Testis (tissue), 2 donors: ENCODE measurements at regions not wholly inside any gene's neighbourhood (a gene's known extent, or its start where the extent isn't known, plus 50 kb on each side); places are given as distances from the start of the nearest gene placed in this dataset.
"Not testable (repeated sequence)": the region's sequence is repeated elsewhere in the genome, so short reads cannot be mapped to it uniquely, and the experiment has no call there.

Source experiments
- DNase-seq: peaks from one replicate; pipeline ENCODE4 v3.0.0-alpha.2; 2019
- H3K27ac ChIP-seq, 2 donors: fragments of 200-600 bp; sonication (generic); one replicate each; pipeline ENCODE4 v1.5.1; 2019
- H3K27me3 ChIP-seq: fragments of 200-600 bp; sonication (generic); one replicate; pipeline ENCODE4 v1.5.1; 2019
- H3K36me3 ChIP-seq: fragments of 200-600 bp; sonication (generic); one replicate; pipeline ENCODE4 v1.5.1; 2017; ENCODE audit warnings: low read depth; ENCODE audit errors: missing control alignments
- H3K4me1 ChIP-seq: fragments of 200-600 bp; sonication (generic); one replicate; pipeline ENCODE4 v1.5.1; 2019
- H3K4me3 ChIP-seq, 2 donors: fragments of 200-600 bp; sonication (generic); one replicate each; pipeline ENCODE4 v1.5.1; 2017 to 2019
- H3K9me3 ChIP-seq: fragments of 200-600 bp; sonication (generic); one replicate; pipeline ENCODE4 v1.5.1; 2017
- POLR2A ChIP-seq: fragments of 450-650 bp; IDR thresholded peaks from one replicate; pipeline ENCODE4 v1.6.1; 2017; ENCODE audit warnings: antibody characterized with exemption, mild to moderate bottlenecking, moderate library complexity
- WGBS, 2 donors: methylation state at CpG; one replicate each; pipeline ENCODE4 v1.1.5; 2018; 5-methylcytosine and 5-hydroxymethylcytosine counted together
- intact Hi-C: fragments of 100-400 bp; cut with DNase I; formaldehyde crosslinking; loops from one replicate; pipeline ENCODE4 v1.15.1; 2023; ENCODE audit warnings: low total_unique reads
- TF ChIP-seq, protein P1 (sequence below), 3 experiments: fragments of 450-650 bp in 2 of 3; fragments of 200-600 bp in 1 of 3; sonication (generic) in 1 of 3; IDR thresholded peaks; one replicate each; pipeline ENCODE4 v1.5.1; 2016 to 2019; ENCODE audit warnings: antibody characterized with exemption in 3 of 3, mild to moderate bottlenecking in 2 of 3, moderate library complexity in 1 of 3

DNA sequence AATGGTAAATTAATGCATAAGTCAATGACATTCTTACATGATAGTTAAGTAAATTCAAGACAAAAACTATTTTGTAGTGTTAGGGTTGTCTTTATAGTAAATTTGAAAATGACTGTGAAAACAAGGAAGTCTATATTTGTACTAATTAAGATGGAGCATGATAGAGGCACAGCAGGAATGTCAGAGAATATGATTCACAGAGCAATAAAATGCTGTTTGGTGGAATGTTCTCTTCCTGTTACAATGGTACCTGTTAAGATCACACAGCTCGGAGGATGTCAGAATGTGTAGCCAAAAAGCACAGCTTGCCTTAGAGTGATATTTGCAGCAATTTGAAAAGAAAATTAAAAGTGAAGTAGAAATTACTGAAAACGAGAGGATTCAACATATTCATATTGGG lies 2339.7 kb upstream of the RAG2 start:
- intact Hi-C loops: no loop called here
- Histone ChIP-seq H3K9me3 (no peaks in the 10 kb centered on the region), H3K36me3 (no peaks in the 10 kb centered on the region), H3K4me3 (no peak overlapping the region), H3K27ac (no peak overlapping the region), H3K4me1 (no peaks in the 10 kb centered on the region), H3K27me3 (no peaks in the 10 kb centered on the region)
- WGBS, 2 donors: 82 to 86% methylated on average over 2 of the region's 2 CpGs
- no peak for DNase-seq
- TF ChIP-seq POLR2A: no peak
- TF ChIP-seq, protein P1, sequence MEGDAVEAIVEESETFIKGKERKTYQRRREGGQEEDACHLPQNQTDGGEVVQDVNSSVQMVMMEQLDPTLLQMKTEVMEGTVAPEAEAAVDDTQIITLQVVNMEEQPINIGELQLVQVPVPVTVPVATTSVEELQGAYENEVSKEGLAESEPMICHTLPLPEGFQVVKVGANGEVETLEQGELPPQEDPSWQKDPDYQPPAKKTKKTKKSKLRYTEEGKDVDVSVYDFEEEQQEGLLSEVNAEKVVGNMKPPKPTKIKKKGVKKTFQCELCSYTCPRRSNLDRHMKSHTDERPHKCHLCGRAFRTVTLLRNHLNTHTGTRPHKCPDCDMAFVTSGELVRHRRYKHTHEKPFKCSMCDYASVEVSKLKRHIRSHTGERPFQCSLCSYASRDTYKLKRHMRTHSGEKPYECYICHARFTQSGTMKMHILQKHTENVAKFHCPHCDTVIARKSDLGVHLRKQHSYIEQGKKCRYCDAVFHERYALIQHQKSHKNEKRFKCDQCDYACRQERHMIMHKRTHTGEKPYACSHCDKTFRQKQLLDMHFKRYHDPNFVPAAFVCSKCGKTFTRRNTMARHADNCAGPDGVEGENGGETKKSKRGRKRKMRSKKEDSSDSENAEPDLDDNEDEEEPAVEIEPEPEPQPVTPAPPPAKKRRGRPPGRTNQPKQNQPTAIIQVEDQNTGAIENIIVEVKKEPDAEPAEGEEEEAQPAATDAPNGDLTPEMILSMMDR (IDR thresholded peaks at IDR 0.05): no peak

DNA sequence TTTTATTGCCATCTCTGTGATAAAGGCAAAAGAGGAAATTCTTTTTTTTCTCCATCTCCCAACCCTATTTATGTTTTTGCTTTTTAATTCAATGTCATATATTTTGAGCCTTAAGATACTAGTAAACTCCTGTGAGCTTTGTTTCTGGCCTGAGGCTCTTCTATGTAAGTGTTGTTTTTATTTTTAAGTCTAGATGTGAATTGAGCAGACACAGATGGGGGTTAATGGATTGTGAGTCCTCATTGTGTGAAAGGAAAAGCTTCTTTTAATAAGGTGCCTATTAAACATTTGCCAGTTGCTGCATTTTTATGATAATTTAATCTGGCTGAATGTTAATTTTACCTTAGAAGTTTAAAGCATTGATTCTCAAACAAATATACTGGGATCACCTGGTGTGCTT lies 2337.9 kb upstream of the RAG2 start:
- no peak overlapping the region for H3K4me3 ChIP-seq
- DNase-seq: no peak
- TF ChIP-seq, protein P1 (IDR thresholded peaks at IDR 0.05): no peak
- no peak for TF ChIP-seq POLR2A
- H3K4me1 ChIP-seq: no peaks in the 10 kb centered on the region
- intact Hi-C loops: no loop called here
- no peaks in the 10 kb centered on the region for H3K36me3 ChIP-seq
- no peaks in the 10 kb centered on the region for H3K27me3 ChIP-seq
- H3K9me3 ChIP-seq: no peaks in the 10 kb centered on the region
- no peak overlapping the region for H3K27ac ChIP-seq

DNA sequence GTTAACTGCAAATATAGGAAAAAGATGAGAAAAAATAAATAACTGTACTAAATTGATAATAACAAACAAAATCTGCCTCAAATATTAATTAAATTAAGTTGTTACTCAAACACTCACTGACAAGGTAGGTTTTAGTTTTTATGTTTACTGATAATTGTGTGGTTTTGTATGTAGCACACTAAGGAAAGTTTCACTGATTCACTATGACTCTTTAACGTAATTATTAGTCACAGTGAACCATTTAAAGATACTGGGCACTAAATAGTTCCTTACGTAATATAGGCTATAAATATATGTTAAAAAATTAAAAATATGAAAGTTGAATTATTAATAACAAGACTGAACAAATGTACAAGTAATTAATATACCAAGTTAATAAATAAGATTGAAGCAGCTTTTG lies 2330.0 kb upstream of the RAG2 start:
- Histone ChIP-seq H3K27ac (no peak overlapping the region), H3K27me3 (no peaks in the 10 kb centered on the region), H3K4me3 (no peak overlapping the region), H3K4me1 (no peaks in the 10 kb centered on the region), H3K36me3 (no peaks in the 10 kb centered on the region), H3K9me3 (no peaks in the 10 kb centered on the region)
- intact Hi-C loops: no loop called here
- TF ChIP-seq POLR2A: no peak
- TF ChIP-seq, protein P1 (IDR thresholded peaks at IDR 0.05): no peak
- no peak for DNase-seq
- WGBS, 2 donors: 94% methylated on average over 2 of the region's 2 CpGs

DNA sequence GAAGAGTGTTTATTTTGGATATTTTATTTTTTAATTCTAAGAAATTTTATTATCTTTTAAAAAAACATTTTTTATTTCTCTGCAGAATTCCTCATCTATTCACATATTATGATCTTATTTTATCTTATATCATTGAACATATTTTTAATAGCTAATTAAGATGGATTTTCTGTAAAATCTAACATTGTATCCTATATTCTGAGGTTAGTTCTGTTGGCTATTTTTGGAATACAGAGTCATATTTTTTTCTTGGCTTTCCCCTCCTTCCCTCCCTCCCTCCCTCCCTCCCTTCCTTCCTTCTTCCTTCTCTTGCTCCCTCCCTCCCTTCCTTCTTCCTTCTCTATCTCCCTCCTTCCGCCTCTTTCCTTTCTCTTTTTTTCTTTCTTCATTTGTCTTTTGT lies 2326.6 kb upstream of the RAG2 start:
- Histone ChIP-seq H3K4me3 (no peak overlapping the region), H3K27me3 (no peaks in the 10 kb centered on the region), H3K4me1 (no peaks in the 10 kb centered on the region), H3K9me3 (no peaks in the 10 kb centered on the region), H3K36me3 (no peaks in the 10 kb centered on the region), H3K27ac (no peak overlapping the region)
- intact Hi-C loops: no loop called here
- DNase-seq: no peak
- TF ChIP-seq, protein P1 (IDR thresholded peaks at IDR 0.05): no peak
- no peak for TF ChIP-seq POLR2A
- WGBS, 2 donors: 87 to 88% methylated on average over 1 of the region's 1 CpG

DNA sequence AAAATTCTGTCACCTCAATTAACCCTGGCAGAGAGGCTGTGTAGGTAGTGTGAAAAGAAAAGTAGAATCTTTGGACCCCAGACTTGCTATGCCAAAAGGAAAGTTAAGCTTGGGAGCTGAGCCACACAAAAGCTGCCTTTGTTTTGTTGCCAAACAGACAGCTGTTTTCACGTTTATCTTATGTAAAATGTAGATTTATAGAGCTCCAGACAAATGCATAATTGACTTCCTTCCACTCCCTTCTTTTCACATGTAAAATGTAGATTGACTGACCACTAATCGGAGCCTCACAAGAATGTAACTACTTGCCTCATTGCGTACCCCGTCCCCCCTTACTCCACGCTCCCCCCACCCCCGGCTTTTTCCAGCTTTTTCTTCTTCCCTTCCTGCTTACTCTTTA lies 2302.2 kb upstream of the RAG2 start:
- 31 to 36% methylated on average over 6 of the region's 6 CpGs for WGBS, 2 donors
- Histone ChIP-seq H3K4me1 (no peaks in the 10 kb centered on the region), H3K36me3 (no peaks in the 10 kb centered on the region), H3K27ac (no peak overlapping the region), H3K27me3 (no peaks in the 10 kb centered on the region), H3K4me3 (no peak overlapping the region), H3K9me3 (no peaks in the 10 kb centered on the region)
- TF ChIP-seq, protein P1 (IDR thresholded peaks at IDR 0.05): no peak
- intact Hi-C loops: no loop called here
- DNase-seq: no peak

DNA sequence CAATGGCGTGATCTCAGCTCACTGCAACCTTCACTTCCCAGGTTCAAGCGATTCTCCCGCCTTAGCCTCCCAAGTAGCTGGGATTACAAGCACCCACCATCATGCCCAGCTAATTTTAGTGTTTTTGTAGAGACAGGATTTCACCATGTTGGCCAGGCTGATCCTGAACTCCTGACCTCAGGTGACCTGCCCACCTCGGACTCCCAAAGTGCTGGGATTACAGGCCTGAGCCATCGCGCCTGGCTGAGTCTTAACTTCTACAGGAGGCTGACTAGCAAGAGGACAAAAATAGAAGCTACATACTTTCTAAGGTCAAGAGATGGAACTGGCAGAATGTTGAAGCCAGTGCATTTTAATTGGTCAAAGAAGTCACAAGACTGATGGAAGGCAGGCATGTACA lies 2296.2 kb upstream of the RAG2 start:
- H3K36me3 ChIP-seq, H3K27ac ChIP-seq, intact Hi-C loops, H3K9me3 ChIP-seq, DNase-seq, H3K4me3 ChIP-seq, H3K4me1 ChIP-seq, H3K27me3 ChIP-seq: not testable (repeated sequence)
- 93 to 94% methylated on average over 6 of the region's 6 CpGs for WGBS, 2 donors
